GM21825 (cell line): ENCODE measurements at regions not wholly inside any gene's neighbourhood (a gene's known extent, or its start where the extent isn't known, plus 50 kb on each side); places are given as distances from the start of the nearest gene placed in this dataset.
"Not testable (repeated sequence)": the region's sequence is repeated elsewhere in the genome, so short reads cannot be mapped to it uniquely, and the experiment has no call there.

Experiments
- ATAC-seq: cut with Tn5 transposase; IDR thresholded peaks from one replicate; pipeline ENCODE4 v1.9.1; 2021; ENCODE audit warnings: mild to moderate bottlenecking, moderate library complexity; ENCODE audit not compliant: unreplicated experiment

DNA sequence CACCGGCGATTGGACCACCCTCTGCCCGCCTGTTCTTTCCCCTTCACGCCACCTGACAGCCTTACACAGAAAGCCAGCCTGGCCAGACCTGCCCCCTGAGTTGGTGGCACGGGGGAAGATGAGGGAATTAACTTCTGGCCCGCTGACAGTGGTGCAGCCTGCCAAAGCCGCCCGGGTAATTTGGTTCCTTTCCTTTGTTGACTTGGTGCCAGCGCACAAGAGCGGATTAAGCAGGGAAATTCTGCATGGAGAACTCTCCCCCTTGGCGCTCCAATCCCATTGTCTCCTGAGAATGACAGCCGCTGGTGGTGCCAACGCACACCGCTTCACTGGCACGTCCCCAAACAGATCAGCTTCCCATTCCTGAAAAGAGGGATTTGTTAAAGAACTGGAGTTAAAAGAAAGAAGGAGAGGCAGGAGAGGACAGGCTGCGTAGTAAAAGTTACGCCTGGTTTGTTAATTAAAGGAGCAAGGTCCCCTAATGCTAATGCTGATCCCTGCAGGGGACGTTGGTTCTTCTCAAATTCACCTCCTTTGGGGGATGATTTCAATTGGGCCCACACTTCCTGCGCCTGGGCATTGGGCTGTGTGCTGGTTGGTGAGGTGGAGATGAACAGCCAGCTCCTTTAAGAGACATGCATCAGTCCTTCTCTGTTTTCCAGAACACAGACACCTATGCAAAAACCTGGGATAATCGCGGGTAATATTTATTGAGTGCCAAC is 286.8 kb downstream of the MYCN start:
- ATAC-seq, result no peak

DNA sequence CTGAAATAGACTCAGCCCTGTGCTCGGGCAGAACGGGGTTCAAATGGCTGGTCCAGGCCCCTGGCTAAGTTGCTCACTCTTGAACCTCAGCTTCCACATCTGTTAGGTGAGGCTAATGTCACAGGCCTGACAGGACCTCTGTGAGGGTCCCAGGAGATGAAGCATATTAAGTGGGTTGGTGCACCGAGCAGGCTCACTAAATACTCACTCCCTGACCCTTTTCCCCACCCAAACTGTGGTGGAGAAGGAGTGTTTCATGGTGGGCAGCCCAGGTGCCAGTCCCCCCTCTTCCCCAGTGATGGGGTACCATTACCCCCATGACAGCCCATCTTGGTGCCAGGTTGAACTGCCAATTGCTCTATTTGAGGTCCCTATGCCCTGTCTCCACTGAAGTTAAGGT is 286.0 kb downstream of the MYCN start:
- no peak for ATAC-seq

DNA sequence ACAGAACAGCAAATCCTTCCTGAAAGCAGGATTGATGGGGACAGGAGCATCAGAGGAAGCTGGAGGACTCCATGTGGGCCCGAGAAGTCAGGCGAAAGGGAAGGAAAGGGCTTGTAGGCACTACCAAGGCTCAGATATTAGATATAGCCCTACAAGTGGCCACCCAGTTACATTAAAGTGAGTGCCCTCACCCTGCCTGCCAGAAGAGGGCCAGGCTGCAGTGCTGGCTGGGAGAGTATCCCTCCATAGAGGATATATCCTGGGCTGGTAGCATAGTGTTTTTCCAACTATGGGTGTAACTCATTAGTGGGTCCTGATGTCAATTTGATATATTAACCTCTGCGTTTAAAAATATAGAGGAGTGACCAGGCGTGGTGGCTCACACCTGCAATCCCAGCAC is 285.2 kb downstream of the MYCN start:
- ATAC-seq, result no peak

DNA sequence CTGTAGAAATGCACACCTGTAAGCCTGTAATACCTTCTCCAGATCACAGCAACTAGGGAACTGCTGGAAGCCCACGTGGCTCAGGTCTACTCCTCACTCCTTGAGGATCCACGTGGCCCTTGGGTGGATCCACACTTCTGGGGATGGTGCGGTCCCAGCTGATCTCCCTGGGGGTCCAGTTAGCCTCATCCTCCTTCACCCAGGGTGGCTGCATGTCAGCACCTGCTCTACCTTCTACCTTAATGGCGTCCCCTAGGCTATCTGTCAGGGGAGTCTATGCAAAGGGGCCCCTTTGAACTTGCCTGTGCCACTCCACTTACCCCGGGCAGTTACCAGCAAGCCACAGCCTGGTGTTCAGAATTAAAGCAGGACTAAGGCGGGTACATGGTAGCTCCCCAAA is 284.7 kb downstream of the MYCN start:
- no peak for ATAC-seq

DNA sequence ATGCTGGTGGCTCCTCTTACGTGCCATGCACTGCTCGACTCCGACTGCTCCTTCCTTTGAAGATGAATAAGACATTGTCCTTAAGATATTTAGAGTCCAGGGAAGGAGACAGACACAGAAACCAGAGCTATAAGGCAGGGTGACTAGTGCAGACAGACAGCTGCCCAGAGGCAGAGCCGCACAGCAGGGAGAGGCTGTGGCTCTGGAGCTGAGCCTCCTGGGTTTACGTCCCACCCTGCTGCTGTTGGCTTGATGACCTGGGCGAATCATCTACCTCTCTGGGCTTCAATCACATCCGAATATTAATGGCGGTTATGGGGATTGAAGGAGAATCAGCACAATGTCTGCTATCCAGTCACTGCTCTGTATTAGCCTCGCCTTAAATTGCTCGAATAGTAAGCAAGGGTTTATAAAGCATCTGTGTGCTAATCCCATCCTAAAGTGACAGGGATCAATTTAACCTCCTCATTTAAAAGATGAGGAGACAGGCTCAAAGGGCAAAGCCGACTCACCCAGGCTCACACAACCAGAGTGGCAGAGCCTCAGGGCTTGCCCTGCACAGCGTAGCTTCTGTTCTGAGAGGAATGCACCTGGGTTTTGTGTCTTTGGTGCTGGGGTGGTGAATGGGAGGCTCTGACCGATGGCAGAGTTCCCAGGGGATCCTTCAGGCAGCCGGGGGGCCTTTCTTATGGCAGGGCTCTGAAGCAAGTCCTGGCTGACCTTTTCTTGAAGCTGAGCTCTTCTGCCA is 284.1 kb downstream of the MYCN start:
- ATAC-seq, result no peak

DNA sequence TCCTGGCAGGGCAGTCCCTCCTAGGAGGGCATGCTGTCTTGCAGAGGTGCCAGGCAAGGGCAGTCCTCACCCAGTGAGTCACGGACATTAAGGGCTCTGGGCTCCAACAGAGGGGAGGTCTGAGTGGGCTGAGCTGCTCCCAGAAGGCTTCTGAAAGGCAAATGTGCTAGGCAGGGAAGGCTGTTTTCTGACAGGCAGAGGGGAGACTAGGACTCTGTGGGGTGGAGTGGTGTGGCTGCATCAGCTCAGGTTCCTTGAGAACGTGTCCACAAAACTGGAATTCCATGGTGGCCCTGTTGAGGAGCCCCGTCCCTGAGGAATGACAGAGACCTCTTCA is 283.5 kb downstream of the MYCN start:
- ATAC-seq, result no peak

DNA sequence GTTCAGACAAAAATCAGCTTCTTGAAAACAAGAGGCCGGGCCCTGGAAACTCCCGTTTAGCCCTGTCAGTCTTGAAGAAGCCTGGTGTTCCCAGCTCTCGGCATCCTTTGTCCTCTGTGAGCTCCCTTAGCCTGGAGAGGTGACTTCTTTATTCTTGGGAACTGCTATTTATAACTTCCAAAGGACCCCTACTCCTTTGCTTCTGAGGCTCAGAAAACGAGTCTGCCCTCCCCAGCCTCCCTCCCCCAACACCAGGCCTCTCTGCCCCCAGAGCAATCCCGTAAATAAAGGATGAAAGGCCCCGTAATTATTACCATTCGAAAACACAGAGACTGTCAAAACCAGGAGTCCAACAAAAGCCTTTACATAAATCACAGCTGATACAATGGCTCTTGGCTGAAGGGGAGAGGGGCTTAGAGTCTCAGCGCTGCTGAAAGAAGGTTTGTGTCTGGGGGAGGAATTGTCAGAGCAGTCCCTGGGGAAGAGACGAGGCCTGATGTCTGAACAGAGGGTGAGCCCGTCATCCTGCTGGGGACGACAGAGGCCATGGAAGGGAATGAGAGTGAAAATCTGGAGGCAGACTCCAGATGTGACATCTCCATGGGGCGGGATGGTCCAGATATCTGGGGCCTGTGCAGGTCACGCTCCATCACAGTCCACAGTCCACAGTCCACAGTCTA is 283.0 kb downstream of the MYCN start:
- no peak for ATAC-seq

DNA sequence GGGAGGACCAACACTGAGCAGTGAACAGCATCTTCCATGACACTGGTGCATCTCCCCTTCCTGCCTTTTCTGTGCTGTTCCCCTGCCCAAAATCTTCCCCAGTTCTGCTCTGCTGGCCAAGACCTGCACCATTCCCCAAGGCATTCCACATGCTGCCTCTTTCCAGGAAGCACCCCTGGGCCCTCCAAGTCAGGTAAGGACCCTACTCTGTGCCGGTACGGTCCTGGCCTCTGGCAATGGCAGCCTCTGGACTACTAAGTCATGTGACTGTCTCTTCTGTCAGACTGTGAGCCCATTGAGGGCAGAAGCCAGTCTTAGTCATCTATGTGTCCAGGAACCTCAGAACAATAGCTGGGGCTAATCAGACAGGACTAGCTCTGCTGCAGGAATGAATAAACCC is 282.0 kb downstream of the MYCN start:
- ATAC-seq, result no peak

DNA sequence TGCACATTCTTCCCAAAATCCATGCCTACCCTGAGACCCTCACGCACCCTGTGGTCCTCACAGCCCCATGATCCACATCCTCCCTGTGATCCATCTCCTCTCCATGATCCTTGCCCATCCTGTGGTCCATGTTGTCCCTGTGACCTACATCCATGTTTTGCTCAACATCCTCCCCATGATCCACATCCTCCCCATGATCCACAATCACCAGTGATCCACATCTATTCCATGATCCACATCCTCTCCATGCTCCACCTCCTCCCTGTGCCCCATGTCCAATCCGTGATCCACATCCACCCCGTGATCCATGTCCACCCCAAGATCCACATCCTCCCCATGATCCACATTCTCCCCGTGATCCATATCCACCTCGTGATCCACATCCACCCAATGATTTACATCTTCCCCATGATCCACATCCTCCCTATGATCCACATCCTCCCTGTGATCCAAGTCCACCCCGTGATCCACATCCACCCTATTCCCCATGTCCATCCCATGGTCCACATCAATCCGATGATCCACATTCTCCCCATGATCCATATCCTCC is 281.2 kb downstream of the MYCN start:
- no peak for ATAC-seq

DNA sequence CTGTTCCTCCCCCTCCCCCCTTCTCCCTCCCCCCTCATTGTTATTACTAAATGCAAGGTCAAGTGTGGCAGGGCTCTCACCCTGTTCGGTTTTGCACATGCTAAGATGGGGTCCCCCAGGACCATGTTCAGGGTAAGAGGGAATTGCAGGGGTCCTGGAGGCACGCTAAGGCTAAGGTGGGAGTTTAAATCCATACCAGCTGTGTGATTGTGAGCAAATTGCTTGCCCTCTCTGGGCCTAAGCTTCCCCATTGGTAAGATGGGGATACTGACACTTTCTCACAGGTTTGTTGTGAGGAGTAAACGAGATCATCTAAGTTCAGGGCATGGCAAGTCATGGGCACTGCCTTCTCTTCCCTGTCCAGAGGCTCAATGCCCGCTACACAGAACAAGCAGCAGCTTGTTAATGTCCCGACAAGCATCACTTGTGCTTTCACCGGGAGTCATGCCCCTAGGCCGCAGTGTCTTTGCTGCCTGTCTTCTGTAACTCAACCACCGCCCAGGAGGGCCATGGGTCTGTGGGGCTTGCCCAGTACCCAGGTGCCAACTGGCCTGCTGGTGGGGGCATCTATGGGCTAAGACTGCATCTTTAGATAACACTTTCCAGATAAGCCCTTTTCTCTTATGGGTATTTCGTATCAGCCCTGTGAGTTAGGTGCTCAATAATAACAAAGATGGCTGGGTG is 279.1 kb downstream of the MYCN start:
- no peak for ATAC-seq

DNA sequence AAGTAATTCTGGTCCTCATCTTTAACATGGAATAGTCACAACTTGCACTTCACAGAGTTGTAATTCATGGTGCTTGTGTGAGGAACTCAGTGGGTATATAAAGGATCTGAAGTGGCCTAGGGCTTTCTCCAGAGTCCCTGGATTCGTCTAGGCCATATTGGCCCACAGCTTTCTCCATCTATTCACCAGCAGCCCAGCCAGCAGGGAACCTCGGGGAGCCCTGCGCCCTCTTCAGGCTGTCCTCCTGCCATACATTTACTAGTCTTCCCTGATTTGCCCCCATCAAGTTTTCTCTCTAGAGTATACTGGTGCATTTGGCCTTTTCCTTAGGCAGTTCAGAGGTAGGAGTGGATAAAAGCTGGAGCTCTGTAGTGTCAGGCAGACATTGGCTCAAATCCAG is 278.3 kb downstream of the MYCN start:
- ATAC-seq, result no peak

DNA sequence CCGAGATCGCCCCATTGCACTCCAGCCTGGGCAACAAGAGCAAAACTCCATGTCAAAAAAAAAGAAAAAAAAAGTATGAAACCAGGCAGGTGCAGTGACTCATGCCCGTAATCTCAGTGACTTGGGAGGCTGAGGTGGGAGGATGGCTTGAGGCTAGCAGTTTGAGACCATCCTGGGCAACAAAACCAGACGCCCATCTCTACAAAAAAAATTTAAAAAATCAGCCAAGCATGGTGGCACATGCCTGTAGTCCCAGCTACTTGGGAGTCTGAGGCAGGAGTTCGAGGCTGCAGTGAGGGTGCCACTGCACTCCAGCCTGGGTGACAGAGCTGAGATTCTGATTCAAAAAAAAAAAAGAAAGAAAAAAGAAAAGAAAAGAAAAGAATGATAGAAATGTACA is 277.8 kb downstream of the MYCN start:
- ATAC-seq, result no peak

DNA sequence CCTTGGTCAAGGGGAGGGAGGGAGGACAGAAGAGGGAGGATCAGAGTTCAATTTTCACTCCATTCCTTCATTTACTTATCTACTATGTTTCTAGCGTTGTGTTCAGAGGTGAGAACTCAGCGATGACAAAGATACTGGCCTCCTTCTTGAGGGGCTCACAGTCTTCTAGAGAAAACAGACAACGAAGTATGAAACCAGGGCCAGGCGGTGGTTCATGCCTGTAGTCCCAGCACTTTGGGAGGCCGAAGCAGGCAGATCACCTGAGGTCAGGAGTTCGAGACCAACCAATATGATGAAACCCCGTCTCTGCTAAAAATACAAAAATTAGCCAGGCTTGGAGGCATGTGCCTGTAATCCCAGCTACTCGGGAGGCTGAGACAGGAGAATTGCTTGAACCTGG is 277.4 kb downstream of the MYCN start:
- not testable (repeated sequence) for ATAC-seq

DNA sequence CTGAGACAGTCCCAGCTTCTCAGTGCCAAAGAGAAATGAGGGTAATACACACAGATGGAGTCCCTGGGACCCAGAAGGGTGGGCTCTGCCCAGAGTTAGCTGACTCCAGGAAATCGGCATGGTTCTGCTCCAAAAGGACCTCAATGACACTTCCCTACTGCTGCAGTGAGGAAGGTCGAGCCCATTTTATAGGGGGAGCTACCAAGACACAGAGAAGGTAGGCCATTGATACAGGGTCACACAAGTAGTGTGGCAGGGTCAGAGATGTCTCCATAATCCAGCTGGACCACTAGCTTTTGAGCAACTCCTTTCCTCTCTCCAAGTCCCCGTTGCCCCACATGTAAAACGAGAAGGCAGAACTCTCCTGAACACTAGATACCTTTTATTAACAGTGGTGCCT is 276.9 kb downstream of the MYCN start:
- no peak for ATAC-seq

DNA sequence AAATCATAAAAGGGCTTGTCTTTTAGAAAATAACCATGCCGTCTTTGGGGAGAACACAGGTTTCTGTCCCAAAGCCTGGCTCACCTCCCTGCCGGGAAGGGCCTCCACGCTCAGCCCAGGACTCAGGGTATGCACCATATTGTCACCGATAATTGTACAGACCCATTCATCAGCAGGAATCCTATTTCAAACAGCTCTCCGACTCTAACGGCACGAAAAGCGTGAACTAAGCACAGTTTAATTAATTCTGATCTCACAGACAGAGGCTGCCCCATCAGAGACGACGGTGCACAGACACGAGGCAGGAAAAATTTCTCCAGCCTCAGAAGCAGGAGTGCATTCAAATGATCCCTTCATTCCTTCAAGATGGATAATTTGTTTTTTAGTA is 276.2 kb downstream of the MYCN start:
- ATAC-seq, result no peak

DNA sequence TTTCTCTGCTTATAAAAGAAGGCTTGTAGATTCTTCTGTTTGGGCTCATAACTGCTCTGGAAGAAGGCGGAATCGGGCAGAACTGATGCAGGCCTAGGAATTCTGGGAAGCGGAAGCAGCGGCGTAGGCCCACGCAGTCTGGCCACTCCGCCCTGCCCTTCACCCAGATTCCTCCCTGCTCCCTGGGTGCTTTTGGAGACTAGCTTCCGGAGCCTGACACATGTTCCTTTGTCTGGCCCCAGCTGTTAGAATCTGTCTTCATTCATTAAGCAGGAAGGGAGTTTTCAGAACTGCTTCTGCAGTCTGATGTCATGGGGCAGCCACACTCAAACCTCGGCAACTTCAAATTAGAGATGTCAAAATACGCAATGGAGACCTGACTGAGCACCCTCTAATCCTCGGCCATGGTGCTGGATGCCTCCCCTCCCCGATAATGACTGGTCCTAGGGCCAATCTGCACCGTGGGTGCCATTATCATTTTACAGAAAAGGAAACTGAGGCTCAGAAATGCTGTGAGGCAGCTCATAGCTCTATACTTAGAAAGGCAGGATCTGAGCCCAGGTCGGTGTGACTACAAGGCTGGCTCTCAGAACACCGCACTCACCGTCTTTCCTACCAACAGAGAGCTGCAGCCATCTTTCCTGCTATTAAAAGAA is 275.7 kb downstream of the MYCN start:
- ATAC-seq, result no peak

DNA sequence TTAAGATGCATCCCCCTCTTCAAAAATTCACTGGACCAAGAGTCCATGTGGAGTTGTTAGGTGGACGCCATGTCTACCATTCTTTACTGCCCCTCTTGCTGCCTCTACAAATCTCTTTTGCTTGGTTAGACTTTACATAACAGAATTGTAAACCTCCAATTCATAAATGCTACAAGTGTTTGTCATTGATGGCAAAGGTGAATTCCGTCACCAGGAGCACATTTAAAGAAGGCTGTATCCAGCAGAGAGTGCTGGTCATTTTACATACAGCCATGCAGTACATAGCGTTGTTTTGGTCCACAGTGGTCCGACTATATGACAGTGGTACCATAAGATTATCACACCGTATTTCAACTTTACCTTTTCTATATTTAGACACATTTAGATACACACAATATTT is 274.5 kb downstream of the MYCN start:
- no peak for ATAC-seq

DNA sequence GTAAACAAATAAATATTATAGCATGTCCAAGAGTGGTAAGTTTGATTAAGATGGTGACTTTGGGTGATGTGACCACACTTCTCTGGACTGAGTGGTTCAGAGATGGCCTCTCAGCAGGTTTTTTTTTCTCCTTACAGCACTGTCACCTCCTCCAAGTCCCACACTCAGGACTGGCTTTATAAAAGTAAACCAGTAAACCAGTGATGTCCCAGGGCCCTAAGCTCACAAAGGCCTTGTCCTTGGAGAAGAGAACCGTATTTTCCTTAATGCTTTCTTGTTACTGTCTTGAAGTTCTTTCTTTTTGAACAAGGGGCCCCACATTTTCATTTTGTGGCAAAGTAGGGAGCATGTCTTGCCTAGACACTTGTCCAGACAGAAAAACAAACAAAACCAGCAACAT is 274.0 kb downstream of the MYCN start:
- no peak for ATAC-seq

DNA sequence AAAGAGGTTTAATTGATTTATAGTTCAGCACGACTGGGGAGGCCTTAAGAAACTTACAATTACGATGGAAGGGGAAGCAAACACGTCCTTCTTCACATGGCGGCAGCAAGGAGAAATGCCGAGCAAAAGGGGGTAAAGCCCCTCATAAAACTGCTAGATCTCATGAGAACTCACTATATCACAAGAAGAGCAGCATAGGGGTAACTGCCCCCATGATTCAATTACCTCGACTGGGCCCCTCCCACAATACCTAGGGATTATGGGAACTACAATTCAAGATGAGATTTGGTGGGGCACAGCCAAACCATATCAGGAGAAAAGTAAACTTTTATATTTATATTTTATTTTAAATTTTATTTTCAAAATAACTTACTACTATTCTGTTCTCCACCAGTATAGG is 272.0 kb downstream of the MYCN start:
- ATAC-seq, result no peak

DNA sequence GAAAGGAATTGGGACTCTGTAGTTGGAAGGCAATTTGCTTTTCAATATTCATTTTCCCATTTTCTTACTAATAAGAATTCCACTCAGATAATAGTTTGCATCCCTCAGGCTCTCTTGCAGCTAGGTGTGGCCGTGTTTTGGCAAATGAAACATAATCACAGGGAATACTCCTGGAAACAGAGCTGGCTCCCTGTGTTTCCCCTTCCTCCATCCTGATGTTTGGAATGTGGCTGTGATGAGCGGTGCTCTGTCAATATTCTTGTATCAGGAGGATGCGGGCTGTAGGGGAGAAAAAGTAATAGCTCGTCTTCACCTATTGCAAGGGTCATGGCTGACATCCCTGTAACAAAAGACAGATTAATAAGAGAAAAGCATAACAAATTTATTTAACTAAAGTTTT is 271.0 kb downstream of the MYCN start:
- no peak for ATAC-seq

DNA sequence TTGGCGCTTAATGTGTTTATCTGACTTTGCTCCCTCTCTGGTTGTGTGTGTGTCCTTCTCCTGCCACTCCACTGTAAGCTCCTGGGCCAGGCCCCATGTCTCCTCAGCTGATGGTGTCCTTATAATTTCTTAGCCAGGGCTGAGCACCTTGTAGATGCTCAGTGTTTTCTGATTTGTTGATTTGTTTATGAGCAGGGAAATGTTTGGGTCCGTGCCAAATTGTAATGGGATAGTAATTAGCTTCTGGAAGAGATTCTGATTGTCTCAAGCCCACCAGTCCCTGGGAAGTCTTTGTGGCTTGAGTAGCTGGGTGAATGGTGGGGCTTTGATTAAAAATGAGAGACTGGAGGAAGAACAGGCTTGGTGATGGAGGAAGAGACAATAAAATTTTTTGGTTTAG is 270.5 kb downstream of the MYCN start:
- ATAC-seq, result no peak
